ENCODE measurements at regions not wholly inside any gene's neighbourhood (a gene's known extent, or its start where the extent isn't known, plus 50 kb on each side); places are given as distances from the start of the nearest gene placed in this dataset.

DNA sequence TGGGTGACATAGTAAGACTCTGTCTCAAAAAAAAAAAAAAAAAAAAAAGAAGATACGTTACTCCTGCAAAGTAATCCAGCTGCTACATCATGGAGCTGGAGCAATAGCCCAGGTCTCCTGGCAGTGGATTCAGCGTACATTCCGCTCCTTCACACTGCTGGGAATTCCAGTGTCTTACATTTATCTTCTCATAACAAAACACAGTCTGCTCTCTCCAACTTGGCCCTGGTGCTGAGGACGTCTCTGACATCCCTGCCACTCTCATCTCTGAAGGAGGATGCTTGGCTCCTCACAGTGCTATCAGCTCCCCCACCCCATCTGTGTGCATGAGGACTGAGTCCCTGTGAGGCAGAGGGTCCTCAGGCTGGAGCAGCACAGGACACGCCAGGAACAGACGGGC, 529.8 kb downstream of the CD83 start (continued):
- no peak for TF ChIP-seq IRF1 (CRISPR knock-in tag; IDR thresholded peaks at IDR 0.05; ENCODE audit: low read depth)
- no peak for TF ChIP-seq KLF15 (CRISPR knock-in tag; IDR thresholded peaks at IDR 0.05; ENCODE audit: borderline replicate concordance)

GRCh38 chr6:14652536-14652935, 535.0 kb downstream of the CD83 start:
- no peak overlapping the region for H3K9ac ChIP-seq (ENCODE audit: insufficient read depth, low read depth, low read length)
- no peaks in the 10 kb centered on the region for H4K20me1 ChIP-seq (ENCODE audit: insufficient read depth, low read length)
- H3K9me3 ChIP-seq (ENCODE audit: low read length) = no peaks in the 10 kb centered on the region
- H3K27ac ChIP-seq (ENCODE audit: extremely low read length, insufficient read depth, low read length) = no peak overlapping the region
- ATAC-seq = no peak
- no peak for FAIRE-seq
- in situ Hi-C loops (cut with HindIII; ENCODE audit: extremely low pct_ligation_motif_present, low pct_unique_long_range_greater_than_20kb) = no loop called here
- H2AFZ ChIP-seq (ENCODE audit: low read length) = no peak overlapping the region
- no peak overlapping the region for H3K4me3 ChIP-seq (replicated peaks in 1 of 3; ENCODE audit: insufficient read depth in 1 of 3, low read depth in 2 of 3, low read length in 3 of 3)
- ChIA-PET CTCF (ENCODE audit: low intra/inter-chr PET ratio, low total read pairs) (no interaction called here), POLR2A (no interaction called here)
- DNase-seq (ENCODE audit: low spot score) = no peak
- H3K4me2 ChIP-seq (ENCODE audit: low read depth, low read length) = no peak overlapping the region
- intact Hi-C loops (cut with micrococcal nuclease; ENCODE audit: unreplicated experiment) = no loop called here
- H3K27me3 ChIP-seq (ENCODE audit: control insufficient read depth in 1 of 2, insufficient read depth in 2 of 2, low read length in 2 of 2) = peaks cover 0 to 3% of the 10 kb centered on the region in 2 experiments; a peak in 2 of 5 replicates
- H3K36me3 ChIP-seq (replicated peaks in 1 of 2; ENCODE audit: control insufficient read depth in 1 of 2, insufficient read depth in 2 of 2, low read length in 2 of 2) = no peaks in the 10 kb centered on the region
- H3K4me1 ChIP-seq (ENCODE audit: insufficient read depth, low read length) = no peaks in the 10 kb centered on the region
- BruUV-seq (replicated peaks) = no TSS peak
- H3K79me2 ChIP-seq (ENCODE audit: insufficient read depth, low read length) = no peaks in the 10 kb centered on the region
- TF ChIP-seq BHLHE40 (IDR thresholded peaks at IDR 0.05; ENCODE audit: low read length) (no peak), RBFOX2 (IDR thresholded peaks at IDR 0.05; ENCODE audit: low read depth, low read length) (no peak), NCOA1 (CRISPR knock-in tag; IDR thresholded peaks at IDR 0.05) (no peak), PHF21A (CRISPR knock-in tag; IDR thresholded peaks at IDR 0.05) (no peak), KDM2A (CRISPR knock-in tag; IDR thresholded peaks at IDR 0.05; ENCODE audit: borderline replicate concordance, low read depth) (no peak), ZNF660 (CRISPR knock-in tag; IDR thresholded peaks at IDR 0.05; ENCODE audit: borderline replicate concordance, low read depth) (no peak), RCOR2 (CRISPR knock-in tag; IDR thresholded peaks at IDR 0.05) (no peak), ZNF138 (CRISPR knock-in tag; IDR thresholded peaks at IDR 0.05; ENCODE audit: low read depth) (no peak), KLF6 (CRISPR knock-in tag; IDR thresholded peaks at IDR 0.05) (no peak)
- TF ChIP-seq, protein P1, sequence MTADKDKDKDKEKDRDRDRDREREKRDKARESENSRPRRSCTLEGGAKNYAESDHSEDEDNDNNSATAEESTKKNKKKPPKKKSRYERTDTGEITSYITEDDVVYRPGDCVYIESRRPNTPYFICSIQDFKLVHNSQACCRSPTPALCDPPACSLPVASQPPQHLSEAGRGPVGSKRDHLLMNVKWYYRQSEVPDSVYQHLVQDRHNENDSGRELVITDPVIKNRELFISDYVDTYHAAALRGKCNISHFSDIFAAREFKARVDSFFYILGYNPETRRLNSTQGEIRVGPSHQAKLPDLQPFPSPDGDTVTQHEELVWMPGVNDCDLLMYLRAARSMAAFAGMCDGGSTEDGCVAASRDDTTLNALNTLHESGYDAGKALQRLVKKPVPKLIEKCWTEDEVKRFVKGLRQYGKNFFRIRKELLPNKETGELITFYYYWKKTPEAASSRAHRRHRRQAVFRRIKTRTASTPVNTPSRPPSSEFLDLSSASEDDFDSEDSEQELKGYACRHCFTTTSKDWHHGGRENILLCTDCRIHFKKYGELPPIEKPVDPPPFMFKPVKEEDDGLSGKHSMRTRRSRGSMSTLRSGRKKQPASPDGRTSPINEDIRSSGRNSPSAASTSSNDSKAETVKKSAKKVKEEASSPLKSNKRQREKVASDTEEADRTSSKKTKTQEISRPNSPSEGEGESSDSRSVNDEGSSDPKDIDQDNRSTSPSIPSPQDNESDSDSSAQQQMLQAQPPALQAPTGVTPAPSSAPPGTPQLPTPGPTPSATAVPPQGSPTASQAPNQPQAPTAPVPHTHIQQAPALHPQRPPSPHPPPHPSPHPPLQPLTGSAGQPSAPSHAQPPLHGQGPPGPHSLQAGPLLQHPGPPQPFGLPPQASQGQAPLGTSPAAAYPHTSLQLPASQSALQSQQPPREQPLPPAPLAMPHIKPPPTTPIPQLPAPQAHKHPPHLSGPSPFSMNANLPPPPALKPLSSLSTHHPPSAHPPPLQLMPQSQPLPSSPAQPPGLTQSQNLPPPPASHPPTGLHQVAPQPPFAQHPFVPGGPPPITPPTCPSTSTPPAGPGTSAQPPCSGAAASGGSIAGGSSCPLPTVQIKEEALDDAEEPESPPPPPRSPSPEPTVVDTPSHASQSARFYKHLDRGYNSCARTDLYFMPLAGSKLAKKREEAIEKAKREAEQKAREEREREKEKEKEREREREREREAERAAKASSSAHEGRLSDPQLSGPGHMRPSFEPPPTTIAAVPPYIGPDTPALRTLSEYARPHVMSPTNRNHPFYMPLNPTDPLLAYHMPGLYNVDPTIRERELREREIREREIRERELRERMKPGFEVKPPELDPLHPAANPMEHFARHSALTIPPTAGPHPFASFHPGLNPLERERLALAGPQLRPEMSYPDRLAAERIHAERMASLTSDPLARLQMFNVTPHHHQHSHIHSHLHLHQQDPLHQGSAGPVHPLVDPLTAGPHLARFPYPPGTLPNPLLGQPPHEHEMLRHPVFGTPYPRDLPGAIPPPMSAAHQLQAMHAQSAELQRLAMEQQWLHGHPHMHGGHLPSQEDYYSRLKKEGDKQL (CRISPR knock-in tag; IDR thresholded peaks at IDR 0.05; ENCODE audit: low read depth) = no peak
- TF ChIP-seq, protein P2, sequence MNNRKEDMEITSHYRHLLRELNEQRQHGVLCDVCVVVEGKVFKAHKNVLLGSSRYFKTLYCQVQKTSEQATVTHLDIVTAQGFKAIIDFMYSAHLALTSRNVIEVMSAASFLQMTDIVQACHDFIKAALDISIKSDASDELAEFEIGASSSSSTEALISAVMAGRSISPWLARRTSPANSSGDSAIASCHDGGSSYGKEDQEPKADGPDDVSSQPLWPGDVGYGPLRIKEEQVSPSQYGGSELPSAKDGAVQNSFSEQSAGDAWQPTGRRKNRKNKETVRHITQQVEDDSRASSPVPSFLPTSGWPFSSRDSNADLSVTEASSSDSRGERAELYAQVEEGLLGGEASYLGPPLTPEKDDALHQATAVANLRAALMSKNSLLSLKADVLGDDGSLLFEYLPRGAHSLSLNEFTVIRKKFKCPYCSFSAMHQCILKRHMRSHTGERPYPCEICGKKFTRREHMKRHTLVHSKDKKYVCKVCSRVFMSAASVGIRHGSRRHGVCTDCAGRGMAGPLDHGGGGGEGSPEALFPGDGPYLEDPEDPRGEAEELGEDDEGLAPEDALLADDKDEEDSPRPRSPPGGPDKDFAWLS (CRISPR knock-in tag; IDR thresholded peaks at IDR 0.05; ENCODE audit: borderline replicate concordance) = no peak
- TF ChIP-seq, protein P3, sequence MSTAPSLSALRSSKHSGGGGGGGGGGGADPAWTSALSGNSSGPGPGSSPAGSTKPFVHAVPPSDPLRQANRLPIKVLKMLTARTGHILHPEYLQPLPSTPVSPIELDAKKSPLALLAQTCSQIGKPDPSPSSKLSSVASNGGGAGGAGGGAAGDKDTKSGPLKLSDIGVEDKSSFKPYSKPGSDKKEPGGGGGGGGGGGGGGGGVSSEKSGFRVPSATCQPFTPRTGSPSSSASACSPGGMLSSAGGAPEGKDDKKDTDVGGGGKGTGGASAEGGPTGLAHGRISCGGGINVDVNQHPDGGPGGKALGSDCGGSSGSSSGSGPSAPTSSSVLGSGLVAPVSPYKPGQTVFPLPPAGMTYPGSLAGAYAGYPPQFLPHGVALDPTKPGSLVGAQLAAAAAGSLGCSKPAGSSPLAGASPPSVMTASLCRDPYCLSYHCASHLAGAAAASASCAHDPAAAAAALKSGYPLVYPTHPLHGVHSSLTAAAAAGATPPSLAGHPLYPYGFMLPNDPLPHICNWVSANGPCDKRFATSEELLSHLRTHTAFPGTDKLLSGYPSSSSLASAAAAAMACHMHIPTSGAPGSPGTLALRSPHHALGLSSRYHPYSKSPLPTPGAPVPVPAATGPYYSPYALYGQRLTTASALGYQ (CRISPR knock-in tag; IDR thresholded peaks at IDR 0.05) = no peak

All from HepG2 (cell line).